ENCODE measurements at regions not wholly inside any gene's neighbourhood (a gene's known extent, or its start where the extent isn't known, plus 50 kb on each side); places are given as distances from the start of the nearest gene placed in this dataset.

GRCh38 chr18:25962919-25963318 is 127.5 kb downstream of the SS18 start:
- intact Hi-C loops (cut with micrococcal nuclease) = no loop called here

- intact Hi-C loops (cut with micrococcal nuclease) = no loop called here
Measured at GRCh38 chr18:25962176-25962575, 128.2 kb downstream of the SS18 start.

GRCh38 chr18:25957017-25957416 is 133.4 kb downstream of the SS18 start:
- intact Hi-C loops (cut with micrococcal nuclease) = no loop called here

- intact Hi-C loops (cut with micrococcal nuclease) = no loop called here
Measured at GRCh38 chr18:25953111-25953510, 137.3 kb downstream of the SS18 start.

GRCh38 chr18:25950321-25950720 is 140.1 kb downstream of the SS18 start:
- intact Hi-C loops (cut with micrococcal nuclease) = no loop called here

GRCh38 chr18:25946540-25946939 is 143.9 kb downstream of the SS18 start:
- intact Hi-C loops (cut with micrococcal nuclease) = no loop called here

- intact Hi-C loops (cut with micrococcal nuclease) = no loop called here
Measured at GRCh38 chr18:25935356-25935755, 155.1 kb downstream of the SS18 start.

- intact Hi-C loops (cut with micrococcal nuclease) = no loop called here
Measured at GRCh38 chr18:25931126-25931525, 159.3 kb downstream of the SS18 start.

- intact Hi-C loops (cut with micrococcal nuclease) = loop anchor here (10.0 kb wide), 1 partner anchor 85 kb away; no protein-coding TSS in a partner anchor
Measured at GRCh38 chr18:25929787-25930186, 160.6 kb downstream of the SS18 start.

- intact Hi-C loops (cut with micrococcal nuclease) = loop anchor here (10.0 kb wide), 1 partner anchor 87 kb away; no protein-coding TSS in a partner anchor
Measured at GRCh38 chr18:25927830-25928229, 162.6 kb downstream of the SS18 start.

GRCh38 chr18:25923193-25923592 is 167.2 kb downstream of the SS18 start:
- intact Hi-C loops (cut with micrococcal nuclease) = loop anchor here (10.0 kb wide), 1 partner anchor 92 kb away; no protein-coding TSS in a partner anchor

GRCh38 chr18:25921677-25922421 is 168.6 kb downstream of the SS18 start:
- intact Hi-C loops (cut with micrococcal nuclease) = loop anchor here (1.0 to 10.0 kb wide), 3 partner anchors 93 to 415 kb away; no protein-coding TSS in a partner anchor

- intact Hi-C loops (cut with micrococcal nuclease) = no loop called here
Measured at GRCh38 chr18:25915907-25916306, 174.5 kb downstream of the SS18 start.

- intact Hi-C loops (cut with micrococcal nuclease) = no loop called here
Measured at GRCh38 chr18:25898965-25899364, 191.4 kb downstream of the SS18 start.

GRCh38 chr18:25896956-25897355 is 193.5 kb downstream of the SS18 start:
- intact Hi-C loops (cut with micrococcal nuclease) = no loop called here

- intact Hi-C loops (cut with micrococcal nuclease) = no loop called here
Measured at GRCh38 chr18:25896178-25896780, 194.1 kb downstream of the SS18 start.

- intact Hi-C loops (cut with micrococcal nuclease) = no loop called here
Measured at GRCh38 chr18:25895518-25895917, 194.9 kb downstream of the SS18 start.

- intact Hi-C loops (cut with micrococcal nuclease) = no loop called here
Measured at GRCh38 chr18:25886283-25886682, 204.1 kb downstream of the SS18 start.

- intact Hi-C loops (cut with micrococcal nuclease) = no loop called here
Measured at GRCh38 chr18:25883091-25883490, 207.3 kb downstream of the SS18 start.

- intact Hi-C loops (cut with micrococcal nuclease) = no loop called here
Measured at GRCh38 chr18:25881149-25881548, 209.3 kb downstream of the SS18 start.

- intact Hi-C loops (cut with micrococcal nuclease) = no loop called here
Measured at GRCh38 chr18:25880441-25880840, 210.0 kb downstream of the SS18 start.

GRCh38 chr18:25876330-25876948 is 214.0 kb downstream of the SS18 start:
- intact Hi-C loops (cut with micrococcal nuclease) = no loop called here

Data from T-helper 2 cell treated with Interferon-gamma antibody and Interleukin-4, amounts not matched to agents 100 ng/mL and 5 ng/mL, for 36 hours (primary cell).